ENCODE measurements at regions not wholly inside any gene's neighbourhood (a gene's known extent, or its start where the extent isn't known, plus 50 kb on each side); places are given as distances from the start of the nearest gene placed in this dataset.

- peaks cover 3% of the 10 kb centered on the region for H3K27me3 Mint-ChIP-seq (ENCODE audit: unreplicated experiment)
- no peak overlapping the region for H3K27ac Mint-ChIP-seq (ENCODE audit: unreplicated experiment)
- no peak overlapping the region for H3K4me3 Mint-ChIP-seq (ENCODE audit: unreplicated experiment)
- peaks cover 5% of the 10 kb centered on the region for H3K9me3 Mint-ChIP-seq (ENCODE audit: unreplicated experiment)
- no peaks in the 10 kb centered on the region for H3K36me3 Mint-ChIP-seq (ENCODE audit: unreplicated experiment)
- DNase-seq = no peak
- TF ChIP-seq CTCF (IDR thresholded peaks at IDR 0.05; ENCODE audit: partially characterized antibody, unreplicated experiment) = no peak
- peaks cover 1% of the 10 kb centered on the region for H3K4me1 Mint-ChIP-seq (ENCODE audit: low read depth, unreplicated experiment)
Observed at GRCh38 chr10:33067481-33067880, 109.5 kb upstream of the ITGB1 start.

- no peak for DNase-seq
- Mint-ChIP-seq H3K4me3 (ENCODE audit: unreplicated experiment) (no peak overlapping the region), H3K4me1 (ENCODE audit: low read depth, unreplicated experiment) (no peaks in the 10 kb centered on the region), H3K36me3 (ENCODE audit: unreplicated experiment) (no peaks in the 10 kb centered on the region), H3K9me3 (ENCODE audit: unreplicated experiment) (peaks cover 5% of the 10 kb centered on the region), H3K27me3 (ENCODE audit: unreplicated experiment) (peaks cover 3% of the 10 kb centered on the region), H3K27ac (ENCODE audit: unreplicated experiment) (no peak overlapping the region)
- TF ChIP-seq CTCF (IDR thresholded peaks at IDR 0.05; ENCODE audit: partially characterized antibody, unreplicated experiment) = no peak
Observed at GRCh38 chr10:33066558-33067236, 108.7 kb upstream of the ITGB1 start.

GRCh38 chr10:33065111-33065510, 107.1 kb upstream of the ITGB1 start:
- H3K4me1 Mint-ChIP-seq (ENCODE audit: low read depth, unreplicated experiment) = no peaks in the 10 kb centered on the region
- no peaks in the 10 kb centered on the region for H3K36me3 Mint-ChIP-seq (ENCODE audit: unreplicated experiment)
- H3K27me3 Mint-ChIP-seq (ENCODE audit: unreplicated experiment) = peaks cover 3% of the 10 kb centered on the region
- TF ChIP-seq CTCF (IDR thresholded peaks at IDR 0.05; ENCODE audit: partially characterized antibody, unreplicated experiment) = no peak
- H3K4me3 Mint-ChIP-seq (ENCODE audit: unreplicated experiment) = no peak overlapping the region
- H3K27ac Mint-ChIP-seq (ENCODE audit: unreplicated experiment) = no peak overlapping the region
- H3K9me3 Mint-ChIP-seq (ENCODE audit: unreplicated experiment) = peaks cover 5% of the 10 kb centered on the region
- DNase-seq = no peak

GRCh38 chr10:33064706-33065105, 106.7 kb upstream of the ITGB1 start:
- H3K27me3 Mint-ChIP-seq (ENCODE audit: unreplicated experiment) = no peaks in the 10 kb centered on the region
- H3K9me3 Mint-ChIP-seq (ENCODE audit: unreplicated experiment) = peaks cover 5% of the 10 kb centered on the region
- no peak overlapping the region for H3K4me3 Mint-ChIP-seq (ENCODE audit: unreplicated experiment)
- no peak overlapping the region for H3K27ac Mint-ChIP-seq (ENCODE audit: unreplicated experiment)
- H3K36me3 Mint-ChIP-seq (ENCODE audit: unreplicated experiment) = no peaks in the 10 kb centered on the region
- DNase-seq = no peak
- no peaks in the 10 kb centered on the region for H3K4me1 Mint-ChIP-seq (ENCODE audit: low read depth, unreplicated experiment)
- no peak for TF ChIP-seq CTCF (IDR thresholded peaks at IDR 0.05; ENCODE audit: partially characterized antibody, unreplicated experiment)

GRCh38 chr10:33057620-33058019, 99.6 kb upstream of the ITGB1 start:
- H3K27me3 Mint-ChIP-seq (ENCODE audit: unreplicated experiment) = no peaks in the 10 kb centered on the region
- no peaks in the 10 kb centered on the region for H3K36me3 Mint-ChIP-seq (ENCODE audit: unreplicated experiment)
- H3K4me1 Mint-ChIP-seq (ENCODE audit: low read depth, unreplicated experiment) = peaks cover 4% of the 10 kb centered on the region
- no peaks in the 10 kb centered on the region for H3K9me3 Mint-ChIP-seq (ENCODE audit: unreplicated experiment)
- no peak overlapping the region for H3K4me3 Mint-ChIP-seq (ENCODE audit: unreplicated experiment)
- H3K27ac Mint-ChIP-seq (ENCODE audit: unreplicated experiment) = no peak overlapping the region
- TF ChIP-seq CTCF (IDR thresholded peaks at IDR 0.05; ENCODE audit: partially characterized antibody, unreplicated experiment) = no peak
- DNase-seq = no peak
